GM12873 (cell line): ENCODE measurements at regions not wholly inside any gene's neighbourhood (a gene's known extent, or its start where the extent isn't known, plus 50 kb on each side); places are given as distances from the start of the nearest gene placed in this dataset.

Experiments used
- TF ChIP-seq, protein P1 (sequence below): IDR thresholded peaks from 2 replicates; pipeline ENCODE4 v1.5.1; 2012; ENCODE audit warnings: low read depth, mild to moderate bottlenecking, moderate library complexity, low read length, control low read depth; ENCODE audit not compliant: insufficient read depth; ENCODE audit errors: missing control alignments

GRCh38 chr10:130721971-130722370, 585.8 kb downstream of the GLRX3 start:
- TF ChIP-seq, protein P1, sequence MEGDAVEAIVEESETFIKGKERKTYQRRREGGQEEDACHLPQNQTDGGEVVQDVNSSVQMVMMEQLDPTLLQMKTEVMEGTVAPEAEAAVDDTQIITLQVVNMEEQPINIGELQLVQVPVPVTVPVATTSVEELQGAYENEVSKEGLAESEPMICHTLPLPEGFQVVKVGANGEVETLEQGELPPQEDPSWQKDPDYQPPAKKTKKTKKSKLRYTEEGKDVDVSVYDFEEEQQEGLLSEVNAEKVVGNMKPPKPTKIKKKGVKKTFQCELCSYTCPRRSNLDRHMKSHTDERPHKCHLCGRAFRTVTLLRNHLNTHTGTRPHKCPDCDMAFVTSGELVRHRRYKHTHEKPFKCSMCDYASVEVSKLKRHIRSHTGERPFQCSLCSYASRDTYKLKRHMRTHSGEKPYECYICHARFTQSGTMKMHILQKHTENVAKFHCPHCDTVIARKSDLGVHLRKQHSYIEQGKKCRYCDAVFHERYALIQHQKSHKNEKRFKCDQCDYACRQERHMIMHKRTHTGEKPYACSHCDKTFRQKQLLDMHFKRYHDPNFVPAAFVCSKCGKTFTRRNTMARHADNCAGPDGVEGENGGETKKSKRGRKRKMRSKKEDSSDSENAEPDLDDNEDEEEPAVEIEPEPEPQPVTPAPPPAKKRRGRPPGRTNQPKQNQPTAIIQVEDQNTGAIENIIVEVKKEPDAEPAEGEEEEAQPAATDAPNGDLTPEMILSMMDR, result no peak

DNA sequence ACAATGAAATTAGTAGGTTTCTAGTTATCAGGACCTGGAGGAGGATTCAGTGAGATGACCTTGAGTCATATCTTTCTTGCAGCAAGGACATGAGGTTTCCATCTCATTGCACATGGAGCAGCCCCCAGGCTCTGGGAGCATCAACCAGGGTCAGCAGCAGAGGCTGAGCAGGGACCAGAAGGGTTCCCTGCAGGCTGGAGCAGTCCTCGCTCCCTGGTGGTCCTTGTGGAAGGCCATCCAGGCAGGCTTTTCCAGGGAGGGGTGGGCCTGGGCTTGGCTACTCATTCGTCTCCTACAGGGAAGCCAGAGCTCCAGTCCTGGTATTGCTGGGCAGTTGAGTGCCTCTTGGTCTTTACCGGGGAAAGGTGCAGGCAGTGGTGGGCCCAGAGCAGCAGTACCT, 587.5 kb downstream of the GLRX3 start:
- TF ChIP-seq, protein P1, result no peak

DNA sequence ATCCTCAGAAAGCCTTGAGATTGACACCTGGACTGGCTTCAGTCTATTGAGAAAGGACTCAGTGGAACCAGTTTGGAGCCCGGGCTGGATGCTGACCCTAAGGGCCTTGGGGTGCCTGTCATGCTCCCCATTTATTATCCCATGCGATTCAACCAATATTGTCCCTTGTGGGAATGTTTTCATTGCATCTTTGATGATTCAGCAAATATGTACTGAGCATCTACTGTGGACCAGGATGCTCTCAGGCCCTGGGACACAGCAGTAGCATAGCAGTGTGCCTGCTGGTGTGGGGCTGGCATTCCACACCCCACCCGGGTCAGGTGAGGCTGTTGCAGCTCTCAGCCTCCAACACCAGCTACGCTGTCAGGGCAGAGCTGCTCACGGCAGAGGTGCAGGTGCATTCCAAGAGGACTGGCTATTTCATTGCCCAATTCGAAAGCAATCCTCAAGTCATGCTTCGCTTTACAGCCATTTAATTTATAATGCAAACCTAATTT, 586.0 kb downstream of the TCERG1L start:
- TF ChIP-seq, protein P1, result no peak

- TF ChIP-seq, protein P1, result no peak
These were observed 584.4 kb downstream of the TCERG1L start for GRCh38 chr10:130726996-130727725.

DNA sequence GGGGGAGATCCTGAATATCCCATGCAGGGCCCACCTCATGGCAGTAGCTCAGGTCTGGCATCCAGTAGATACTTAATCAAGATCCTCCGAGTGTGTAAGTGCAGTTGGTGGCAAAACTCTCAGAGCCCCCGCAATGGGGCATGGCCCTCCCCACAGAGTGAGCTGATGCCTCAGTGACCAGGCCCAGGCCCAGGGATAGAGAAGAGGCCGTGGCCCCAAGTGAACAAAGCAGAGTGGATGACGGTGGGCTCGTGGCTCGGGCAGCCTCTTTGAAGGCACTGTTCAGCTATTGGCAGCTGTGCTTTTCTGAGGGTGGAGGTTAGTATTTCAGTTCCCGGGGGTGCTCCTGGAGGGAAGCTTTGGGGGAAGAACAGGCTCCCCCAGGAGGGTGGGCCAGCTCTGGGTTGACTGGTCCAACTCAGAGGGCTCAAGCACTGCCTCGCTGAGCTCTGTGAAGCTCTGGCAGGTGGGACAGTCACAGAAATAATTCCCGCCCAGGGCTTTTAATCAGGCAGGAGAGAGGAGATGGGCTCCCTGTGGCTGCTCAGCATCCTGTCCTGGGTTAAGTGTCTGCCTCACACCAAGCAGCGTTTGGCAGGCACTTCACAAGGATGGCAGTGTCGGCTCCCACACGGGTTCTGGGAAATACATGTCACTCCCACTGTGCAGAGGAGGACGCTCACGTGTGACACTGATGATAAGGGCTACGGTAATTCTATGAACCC, 583.6 kb downstream of the TCERG1L start:
- TF ChIP-seq, protein P1, result no peak

DNA sequence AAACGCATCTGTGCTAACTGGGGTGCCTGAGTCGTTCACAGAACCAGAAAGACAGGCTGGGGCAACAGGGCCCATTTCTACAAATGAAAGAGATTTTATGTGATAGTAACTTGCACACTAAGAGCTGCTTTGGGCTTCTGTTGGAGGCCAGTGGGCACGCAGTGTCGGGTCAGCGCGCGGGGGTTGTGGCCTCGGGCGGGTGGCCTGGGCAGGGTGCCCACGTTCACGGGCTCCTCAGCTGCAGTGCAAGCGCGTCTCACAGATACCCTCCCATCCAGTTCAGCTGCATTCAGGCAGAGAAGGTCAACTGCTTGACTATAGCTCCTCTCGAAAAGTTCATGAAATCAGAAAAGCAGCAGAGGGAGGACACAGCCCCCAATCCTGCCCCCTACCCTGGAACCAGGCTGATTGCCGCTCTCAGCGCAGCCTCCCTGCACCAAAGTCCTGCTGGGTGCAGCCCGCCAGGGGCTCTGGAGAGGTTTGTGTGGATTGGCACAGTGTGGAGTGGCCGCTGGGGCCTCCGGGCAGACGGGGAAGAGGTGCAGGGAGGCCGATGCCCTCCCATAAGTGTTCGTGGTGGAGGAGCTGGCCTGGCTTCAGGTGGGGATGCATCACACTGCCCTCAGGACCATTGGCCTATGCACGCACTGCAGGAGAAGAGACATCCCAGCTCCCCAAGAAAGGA, 582.8 kb downstream of the TCERG1L start:
- TF ChIP-seq, protein P1, result no peak

GRCh38 chr10:130729876-130730275, 581.6 kb downstream of the TCERG1L start:
- TF ChIP-seq, protein P1, result no peak
